ENCODE measurements at regions not wholly inside any gene's neighbourhood (a gene's known extent, or its start where the extent isn't known, plus 50 kb on each side); places are given as distances from the start of the nearest gene placed in this dataset.

GRCh38 chr18:24934258-24934932 lies 417.6 kb downstream of the ZNF521 start:
- no peak for TF ChIP-seq CTCF (IDR thresholded peaks at IDR 0.05; ENCODE audit: low read depth, low read length)
- H3K4me3 ChIP-seq (replicated peaks in 1 of 2; ENCODE audit: low read depth in 2 of 2, low read length in 2 of 2), result no peak overlapping the region
- no peak for DNase-seq (ENCODE audit: low read depth in 2 of 2)

- no peak for TF ChIP-seq CTCF (IDR thresholded peaks at IDR 0.05; ENCODE audit: low read depth, low read length)
- H3K4me3 ChIP-seq (replicated peaks in 1 of 2; ENCODE audit: low read depth in 2 of 2, low read length in 2 of 2), result no peak overlapping the region
- no peak for DNase-seq (ENCODE audit: low read depth in 2 of 2)
Observed at GRCh38 chr18:24935008-24935407, 417.0 kb downstream of the ZNF521 start.

- no peak for TF ChIP-seq CTCF (IDR thresholded peaks at IDR 0.05; ENCODE audit: low read depth, low read length)
- no peak for DNase-seq (ENCODE audit: low read depth in 2 of 2)
- no peak overlapping the region for H3K4me3 ChIP-seq (replicated peaks in 1 of 2; ENCODE audit: low read depth in 2 of 2, low read length in 2 of 2)
Observed at GRCh38 chr18:24935896-24936295, 416.1 kb downstream of the ZNF521 start.

GRCh38 chr18:24936691-24937090 lies 415.3 kb downstream of the ZNF521 start:
- H3K4me3 ChIP-seq (replicated peaks in 1 of 2; ENCODE audit: low read depth in 2 of 2, low read length in 2 of 2), result no peak overlapping the region
- no peak for TF ChIP-seq CTCF (IDR thresholded peaks at IDR 0.05; ENCODE audit: low read depth, low read length)
- no peak for DNase-seq (ENCODE audit: low read depth in 2 of 2)

- H3K4me3 ChIP-seq (replicated peaks in 1 of 2; ENCODE audit: low read depth in 2 of 2, low read length in 2 of 2), result no peak overlapping the region
- DNase-seq (ENCODE audit: low read depth in 2 of 2), result no peak
- TF ChIP-seq CTCF (IDR thresholded peaks at IDR 0.05; ENCODE audit: low read depth, low read length), result no peak
Observed at GRCh38 chr18:24937639-24938275, 414.2 kb downstream of the ZNF521 start.

GRCh38 chr18:24940416-24940815 lies 411.6 kb downstream of the ZNF521 start:
- H3K4me3 ChIP-seq (replicated peaks in 1 of 2; ENCODE audit: low read depth in 2 of 2, low read length in 2 of 2), result no peak overlapping the region
- no peak for DNase-seq (ENCODE audit: low read depth in 2 of 2)
- TF ChIP-seq CTCF (IDR thresholded peaks at IDR 0.05; ENCODE audit: low read depth, low read length), result no peak

Data from cardiac fibroblast (primary cell).